H1 (cell line): ENCODE measurements at regions not wholly inside any gene's neighbourhood (a gene's known extent, or its start where the extent isn't known, plus 50 kb on each side); places are given as distances from the start of the nearest gene placed in this dataset.

ENCODE experiments used
- CTCF ChIA-PET: fragments of 300-600 bp; sonication (Branson Sonifier 250); formaldehyde crosslinking; loops from one replicate; lab custom pipeline; 2021; ENCODE audit not compliant: partially characterized antibody; lab: Charles Lee
- POLR2A ChIA-PET: fragments of 300-600 bp; sonication (Branson Sonifier 250); formaldehyde crosslinking; loops from one replicate; lab custom pipeline; 2021; ENCODE audit warnings: inconsistent platforms; ENCODE audit not compliant: partially characterized antibody; lab: Charles Lee
- DNase-seq, 2 experiments: peaks; one replicate each; pipeline versions ENCODE4 v3.0.0 to v3.0.0-alpha.2; 2010 to 2022; ENCODE audit warnings: low spot score in 2 of 2, low read depth in 1 of 2, mixed read lengths in 1 of 2
- FAIRE-seq: peaks from 2 replicates; lab custom pipeline; 2011; peaks lifted over from hg19 to GRCh38; lab: Jason Lieb, UNC
- H2AFZ ChIP-seq: 2 replicates; pipeline ENCODE4 v1.8.1; 2012; ENCODE audit warnings: low read length, inconsistent platforms
- H2AK5ac ChIP-seq: 2 replicates; pipeline ENCODE4 v1.6.1; 2013; ENCODE audit warnings: low read depth, low read length
- H2BK120ac ChIP-seq: replicated peaks from 2 replicates; pipeline ENCODE3; 2013; ENCODE audit warnings: low read depth, low read length, inconsistent platforms
- H2BK12ac ChIP-seq: 2 replicates; pipeline ENCODE4 v1.6.1; 2013; ENCODE audit warnings: low read depth, low read length
- H2BK15ac ChIP-seq: 2 replicates; pipeline ENCODE4 v1.6.1; 2013; ENCODE audit warnings: low read length
- H2BK20ac ChIP-seq: 2 replicates; pipeline ENCODE4 v1.6.1; 2013; ENCODE audit warnings: low read length
- H2BK5ac ChIP-seq: 2 replicates; pipeline ENCODE4 v1.6.1; 2013; ENCODE audit warnings: low read depth, low read length
- H3K14ac ChIP-seq: 2 replicates; pipeline ENCODE4 v1.6.1; 2013; ENCODE audit warnings: inconsistent platforms; ENCODE audit not compliant: insufficient read length
- H3K18ac ChIP-seq: 2 replicates; pipeline ENCODE4 v1.6.1; 2013; ENCODE audit warnings: low read length; ENCODE audit errors: extremely low read depth
- H3K23ac ChIP-seq: 2 replicates; pipeline ENCODE4 v1.6.1; 2013; ENCODE audit warnings: inconsistent platforms; ENCODE audit not compliant: insufficient read length
- H3K23me2 ChIP-seq: 2 replicates; pipeline ENCODE4 v1.6.1; 2013; ENCODE audit warnings: low read depth, low read length
- H3K27ac ChIP-seq: 2 replicates; pipeline ENCODE4 v1.6.1; 2011; ENCODE audit warnings: low read depth, low read length, inconsistent platforms
- H3K27me3 ChIP-seq, 4 experiments: replicated peaks in 1 of 4; 1 replicate in 1 of 4; 2 replicates in 3 of 4; pipeline versions ENCODE4 v1.6.1 to v1.8.1; 2011 to 2013; ENCODE audit warnings: low read length in 3 of 4, mild to moderate bottlenecking in 3 of 4, inconsistent platforms in 2 of 4, mixed read lengths in 2 of 4, moderate library complexity in 1 of 4; ENCODE audit not compliant: control insufficient read depth in 3 of 4, insufficient read depth in 3 of 4; ENCODE audit errors: extremely low read depth in 1 of 4
- H3K36me3 ChIP-seq, 4 experiments: 2 replicates each; pipeline versions ENCODE4 v1.6.1 to v1.8.1; 2011 to 2013; ENCODE audit warnings: mild to moderate bottlenecking in 4 of 4, low read length in 3 of 4, moderate library complexity in 2 of 4, control low read depth in 1 of 4, inconsistent platforms in 1 of 4; ENCODE audit not compliant: insufficient read depth in 4 of 4, control insufficient read depth in 2 of 4
- H3K4ac ChIP-seq: replicated peaks from 2 replicates; pipeline ENCODE3; 2013; ENCODE audit warnings: low read length, low read depth, mixed read lengths, inconsistent platforms; ENCODE audit not compliant: insufficient read length
- H3K4me1 ChIP-seq, 4 experiments: replicated peaks in 1 of 4; 1 replicate in 1 of 4; 2 replicates in 3 of 4; pipeline versions ENCODE4 v1.6.1 to v1.8.1; 2011 to 2013; ENCODE audit warnings: low read length in 3 of 4, inconsistent platforms in 2 of 4, mixed read lengths in 1 of 4; ENCODE audit not compliant: insufficient read depth in 4 of 4, control insufficient read depth in 3 of 4
- H3K4me2 ChIP-seq, 2 experiments: 2 replicates each; pipeline versions ENCODE4 v1.6.1 to v1.8.1; 2011 to 2013; ENCODE audit warnings: low read depth in 2 of 2, low read length in 2 of 2, control low read depth in 1 of 2, inconsistent platforms in 1 of 2, mild to moderate bottlenecking in 1 of 2; ENCODE audit not compliant: insufficient read depth in 1 of 2
- H3K4me3 ChIP-seq, 4 experiments: fragments of 200-600, 300-600 bp in 1 of 4; sonication (generic), shearing (Covaris generic), sonication (Bioruptor Twin) in 1 of 4; 2 replicates each; pipeline versions ENCODE4 v1.5.1 to v1.8.1; 2011 to 2016; ENCODE audit warnings: low read length in 4 of 4, low read depth in 3 of 4, control low read depth in 2 of 4, inconsistent platforms in 2 of 4, mild to moderate bottlenecking in 2 of 4, mixed read lengths in 1 of 4, moderate library complexity in 1 of 4; ENCODE audit not compliant: insufficient read depth in 2 of 4; ENCODE audit errors: extremely low read depth in 1 of 4
- H3K56ac ChIP-seq: replicated peaks from 2 replicates; pipeline ENCODE3; 2013; ENCODE audit warnings: low read depth, mild to moderate bottlenecking, mixed read lengths, low read length, inconsistent platforms; ENCODE audit not compliant: insufficient read length
- H3K79me1 ChIP-seq: 2 replicates; pipeline ENCODE4 v1.6.1; 2013; ENCODE audit warnings: low read depth, low read length, control low read depth
- H3K79me2 ChIP-seq, 2 experiments: 2 replicates each; pipeline versions ENCODE4 v1.6.1 to v1.8.1; 2012 to 2013; ENCODE audit warnings: low read length in 2 of 2, mild to moderate bottlenecking in 2 of 2, inconsistent platforms in 1 of 2; ENCODE audit not compliant: insufficient read depth in 2 of 2, control insufficient read depth in 1 of 2
- H3K9ac ChIP-seq, 4 experiments: replicated peaks in 1 of 4; 1 replicate in 1 of 4; 2 replicates in 3 of 4; pipeline versions ENCODE4 v1.6.1 to v1.8.1; 2011 to 2013; ENCODE audit warnings: low read depth in 3 of 4, low read length in 3 of 4, control low read depth in 2 of 4, mild to moderate bottlenecking in 2 of 4, moderate library complexity in 2 of 4, inconsistent platforms in 1 of 4; ENCODE audit errors: extremely low read depth in 1 of 4
- H3K9me3 ChIP-seq, 2 experiments: 2 replicates each; pipeline versions ENCODE4 v1.6.1 to v1.8.1; 2012 to 2013; ENCODE audit warnings: mild to moderate bottlenecking in 2 of 2, moderate library complexity in 2 of 2, control low read depth in 1 of 2, inconsistent platforms in 1 of 2, low read depth in 1 of 2, low read length in 1 of 2, mixed read lengths in 1 of 2; ENCODE audit not compliant: insufficient read depth in 2 of 2
- H4K20me1 ChIP-seq, 2 experiments: replicated peaks in 1 of 2; 2 replicates each; pipeline versions ENCODE3 to v1.8.1; 2011 to 2013; ENCODE audit warnings: inconsistent platforms in 2 of 2, low read length in 2 of 2, mild to moderate bottlenecking in 1 of 2; ENCODE audit not compliant: insufficient read depth in 2 of 2, control insufficient read depth in 1 of 2
- H4K5ac ChIP-seq: 2 replicates; pipeline ENCODE4 v1.6.1; 2013; ENCODE audit warnings: low read length, low read depth, mixed read lengths, inconsistent platforms; ENCODE audit not compliant: insufficient read length
- H4K8ac ChIP-seq: 2 replicates; pipeline ENCODE4 v1.8.0; 2013; ENCODE audit warnings: mild to moderate bottlenecking, moderate library complexity, low read length, inconsistent platforms; ENCODE audit not compliant: insufficient read depth; ENCODE audit errors: extremely low read depth
- H4K91ac ChIP-seq: replicated peaks from 2 replicates; pipeline ENCODE3; 2013; ENCODE audit warnings: low read length, mixed read lengths, inconsistent platforms; ENCODE audit not compliant: insufficient read length
- ATF3 ChIP-seq: IDR thresholded peaks from 2 replicates; pipeline ENCODE4 v1.6.1; 2011; ENCODE audit warnings: low read depth, mild to moderate bottlenecking, low read length; ENCODE audit not compliant: insufficient read depth
- BRCA1 ChIP-seq: IDR thresholded peaks from 2 replicates; pipeline ENCODE4 v1.6.1; 2012; ENCODE audit warnings: low read depth, low read length, improper control_type of control experiment
- E2F6 ChIP-seq: IDR thresholded peaks from 2 replicates; pipeline ENCODE4 v1.6.1; 2012; ENCODE audit warnings: inconsistent platforms
- SAP30 ChIP-seq: fragments of 300-600 bp; sonication (generic); IDR thresholded peaks from 2 replicates; pipeline ENCODE4 v1.7.1; 2012; ENCODE audit warnings: low read length, moderate library complexity, mild to moderate bottlenecking, inconsistent platforms; ENCODE audit not compliant: insufficient read depth, insufficient replicate concordance
- TEAD4 ChIP-seq: IDR thresholded peaks from 2 replicates; pipeline ENCODE4 v1.6.1; 2012; ENCODE audit warnings: low read depth, low read length, inconsistent platforms, mixed read lengths
- WGBS, 2 experiments: shearing (Covaris generic) in 1 of 2; methylation state at CpG; one replicate each; pipeline versions ENCODE4 v1.1.6 to v1.1.7; 2013 to 2015; ENCODE audit warnings: low lambda C conversion rate in 2 of 2, mixed read lengths in 2 of 2, inconsistent platforms in 1 of 2, low coverage in 1 of 2, missing lambda C conversion rate in 1 of 2; ENCODE audit not compliant: insufficient replicate concordance in 2 of 2, insufficient coverage in 1 of 2, insufficient read length in 1 of 2; ENCODE audit errors: extremely low coverage in 1 of 2, missing lambda C conversion rate in 1 of 2; 5-methylcytosine and 5-hydroxymethylcytosine counted together

GRCh38 chr5:93250424-93250823 is 330.6 kb downstream of the NR2F1-AS1 start:
- Histone ChIP-seq H2AK5ac (no peak overlapping the region), H3K18ac (no peak overlapping the region), H3K79me1 (no peaks in the 10 kb centered on the region), H3K4me1 (0 out of 7 replicates have a peak, but pooled peaks cover 0 to 4% (median 0%) of the 10 kb centered on the region in 4 experiments), H3K4me2 (no peak overlapping the region), H3K27me3 (no peaks in the 10 kb centered on the region; a peak in 3 of 7 replicates), H3K23me2 (no peaks in the 10 kb centered on the region), H2BK12ac (no peak overlapping the region), H2BK15ac (no peak overlapping the region), H3K79me2 (no peaks in the 10 kb centered on the region), H3K4ac (no peak overlapping the region), H4K20me1 (no peaks in the 10 kb centered on the region), H2BK20ac (no peak overlapping the region), H3K9me3 (no peaks in the 10 kb centered on the region), H2BK5ac (no peak overlapping the region), H4K5ac (no peak overlapping the region), H4K91ac (no peak overlapping the region), H4K8ac (no peak overlapping the region), H2BK120ac (no peak overlapping the region), H3K14ac (no peak overlapping the region), H2AFZ (no peak overlapping the region), H3K4me3 (no peak overlapping the region), H3K56ac (no peak overlapping the region), H3K23ac (no peak overlapping the region), H3K36me3 (no peaks in the 10 kb centered on the region), H3K27ac (no peak overlapping the region), H3K9ac (no peak overlapping the region)
- ChIA-PET POLR2A (no interaction called here), CTCF (interaction anchor here (1.2 kb wide), 1 partner anchor 341 kb away, joined by 4 read pairs; no protein-coding TSS in a partner anchor)
- TF ChIP-seq SAP30 (no peak), BRCA1 (no peak), TEAD4 (no peak), E2F6 (no peak), ATF3 (no peak)
- WGBS, 2 experiments: 90% methylated on average over 2 of the region's 2 CpGs; no CpG with 5 or more reads in 1 of the 2 experiments
- DNase-seq (no peak), FAIRE-seq (no peak)
